ENCODE measurements at regions not wholly inside any gene's neighbourhood (a gene's known extent, or its start where the extent isn't known, plus 50 kb on each side); places are given as distances from the start of the nearest gene placed in this dataset.
"Not testable (repeated sequence)": the region's sequence is repeated elsewhere in the genome, so short reads cannot be mapped to it uniquely, and the experiment has no call there.

DNA sequence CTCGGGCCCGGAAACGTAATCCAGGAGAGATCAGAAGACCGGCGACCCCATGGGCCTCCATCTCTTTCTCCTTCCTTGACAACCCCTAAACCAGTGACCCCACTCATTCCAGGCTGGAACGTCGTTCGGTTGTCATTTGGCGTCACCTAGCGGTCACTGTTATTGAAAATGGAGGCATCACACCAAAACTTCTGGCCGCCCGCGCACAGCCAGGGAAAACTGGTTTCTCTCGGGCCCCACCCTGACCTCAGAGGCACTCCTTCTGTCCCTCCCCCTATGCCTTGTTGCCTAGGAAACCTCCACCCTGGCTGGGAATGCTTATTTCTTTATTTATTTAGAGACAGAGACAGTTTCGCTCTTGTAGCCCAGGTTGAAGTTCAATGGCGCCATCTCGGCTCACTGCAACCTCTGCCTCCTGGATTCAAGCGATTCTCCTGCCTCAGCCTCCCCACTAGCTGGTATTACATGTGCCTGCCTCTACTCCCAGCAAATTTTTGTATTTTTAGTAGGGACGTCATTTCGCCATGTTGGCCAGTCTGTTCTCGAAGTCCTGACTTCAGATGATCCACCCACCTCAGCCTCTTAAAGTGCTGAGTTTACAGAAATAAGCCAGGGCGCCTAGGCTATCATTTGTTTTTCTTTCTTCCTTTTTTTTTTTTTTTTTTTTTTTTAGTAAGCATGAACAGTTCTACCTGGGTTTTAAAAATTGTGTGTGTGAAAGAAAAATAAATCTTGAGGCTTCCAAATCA lies 2144.1 kb upstream of the TPTE start:
- not testable (repeated sequence) for H3K4me3 Mint-ChIP-seq; H3K36me3 Mint-ChIP-seq (ENCODE audit: low read depth); H3K27me3 Mint-ChIP-seq (ENCODE audit: low read depth); H3K27ac Mint-ChIP-seq; H3K9me3 Mint-ChIP-seq; H3K4me1 Mint-ChIP-seq

DNA sequence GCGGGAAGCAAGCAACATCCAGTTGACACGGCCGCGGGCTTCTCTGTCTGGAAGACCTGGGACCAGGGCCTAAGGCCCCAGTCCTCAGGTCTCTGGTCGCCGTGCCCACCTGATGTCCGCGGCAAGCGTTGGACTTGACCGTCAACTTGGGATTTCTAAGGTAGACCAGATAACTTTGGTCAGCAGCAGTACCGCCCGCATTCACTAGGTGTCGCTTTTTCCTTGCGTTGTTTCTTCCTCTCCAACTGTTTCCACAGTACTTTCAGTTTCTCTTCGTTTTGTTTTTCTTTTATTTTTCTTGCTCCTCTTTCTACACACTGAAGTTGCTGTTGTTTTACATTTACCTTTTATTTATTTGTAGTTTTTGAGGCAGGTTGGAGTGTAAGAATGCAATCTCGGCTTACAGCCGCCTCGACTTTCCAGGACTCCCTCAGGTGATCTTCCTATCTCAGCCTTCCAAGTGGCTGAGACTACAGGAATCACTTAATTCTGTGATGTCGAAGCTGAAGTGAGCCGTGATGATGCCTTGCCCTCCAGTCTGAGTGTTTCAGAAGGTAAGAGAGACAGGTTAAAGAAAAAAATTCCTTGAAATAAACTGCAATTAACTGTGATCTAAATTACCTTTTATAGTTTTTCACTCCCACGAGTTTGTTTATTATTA lies 2140.8 kb upstream of the TPTE start:
- H3K4me3 Mint-ChIP-seq; H3K36me3 Mint-ChIP-seq (ENCODE audit: low read depth); H3K9me3 Mint-ChIP-seq; H3K4me1 Mint-ChIP-seq; H3K27ac Mint-ChIP-seq; H3K27me3 Mint-ChIP-seq (ENCODE audit: low read depth): not testable (repeated sequence)

DNA sequence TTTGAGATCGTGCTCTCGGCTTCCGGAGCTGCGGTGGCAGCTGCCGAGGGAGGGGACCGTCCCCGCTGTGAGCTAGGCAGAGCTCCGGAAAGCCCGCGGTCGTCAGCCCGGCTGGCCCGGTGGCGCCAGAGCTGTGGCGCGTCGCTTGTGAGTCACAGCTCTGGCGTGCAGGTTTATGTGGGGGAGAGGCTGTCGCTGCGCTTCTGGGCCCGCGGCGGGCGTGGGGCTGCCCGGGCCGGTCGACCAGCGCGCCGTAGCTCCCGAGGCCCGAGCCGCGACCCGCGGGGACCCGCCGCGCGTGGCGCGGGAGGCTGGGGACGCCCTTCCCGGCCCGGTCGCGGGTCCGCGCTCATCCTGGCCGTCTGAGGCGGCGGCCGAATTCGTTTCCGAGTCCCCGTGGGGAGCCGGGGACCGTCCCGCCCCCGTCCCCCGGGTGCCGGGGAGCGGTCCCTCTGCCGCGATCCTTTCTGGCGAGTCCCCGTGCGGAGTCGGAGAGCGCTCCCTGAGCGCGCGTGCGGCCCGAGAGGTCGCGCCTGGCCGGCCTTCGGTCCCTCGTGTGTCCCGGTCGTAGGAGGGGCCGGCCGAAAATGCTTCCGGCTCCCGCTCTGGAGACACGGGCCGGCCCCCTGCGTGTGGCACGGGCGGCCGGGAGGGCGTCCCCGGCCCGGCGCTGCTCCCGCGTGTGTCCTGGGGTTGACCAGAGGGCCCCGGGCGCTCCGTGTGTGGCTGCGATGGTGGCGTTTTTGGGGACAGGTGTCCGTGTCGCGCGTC lies 2133.0 kb upstream of the TPTE start:
- H3K36me3 Mint-ChIP-seq (ENCODE audit: low read depth); H3K27ac Mint-ChIP-seq; H3K27me3 Mint-ChIP-seq (ENCODE audit: low read depth); H3K4me1 Mint-ChIP-seq; H3K9me3 Mint-ChIP-seq; H3K4me3 Mint-ChIP-seq: not testable (repeated sequence)

DNA sequence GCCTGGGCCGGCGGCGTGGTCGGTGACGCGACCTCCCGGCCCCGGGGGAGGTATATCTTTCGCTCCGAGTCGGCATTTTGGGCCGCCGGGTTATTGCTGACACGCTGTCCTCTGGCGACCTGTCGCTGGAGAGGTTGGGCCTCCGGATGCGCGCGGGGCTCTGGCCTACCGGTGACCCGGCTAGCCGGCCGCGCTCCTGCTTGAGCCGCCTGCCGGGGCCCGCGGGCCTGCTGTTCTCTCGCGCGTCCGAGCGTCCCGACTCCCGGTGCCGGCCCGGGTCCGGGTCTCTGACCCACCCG lies 2132.5 kb upstream of the TPTE start:
- H3K4me1 Mint-ChIP-seq; H3K36me3 Mint-ChIP-seq (ENCODE audit: low read depth); H3K27ac Mint-ChIP-seq; H3K9me3 Mint-ChIP-seq; H3K4me3 Mint-ChIP-seq; H3K27me3 Mint-ChIP-seq (ENCODE audit: low read depth): not testable (repeated sequence)

DNA sequence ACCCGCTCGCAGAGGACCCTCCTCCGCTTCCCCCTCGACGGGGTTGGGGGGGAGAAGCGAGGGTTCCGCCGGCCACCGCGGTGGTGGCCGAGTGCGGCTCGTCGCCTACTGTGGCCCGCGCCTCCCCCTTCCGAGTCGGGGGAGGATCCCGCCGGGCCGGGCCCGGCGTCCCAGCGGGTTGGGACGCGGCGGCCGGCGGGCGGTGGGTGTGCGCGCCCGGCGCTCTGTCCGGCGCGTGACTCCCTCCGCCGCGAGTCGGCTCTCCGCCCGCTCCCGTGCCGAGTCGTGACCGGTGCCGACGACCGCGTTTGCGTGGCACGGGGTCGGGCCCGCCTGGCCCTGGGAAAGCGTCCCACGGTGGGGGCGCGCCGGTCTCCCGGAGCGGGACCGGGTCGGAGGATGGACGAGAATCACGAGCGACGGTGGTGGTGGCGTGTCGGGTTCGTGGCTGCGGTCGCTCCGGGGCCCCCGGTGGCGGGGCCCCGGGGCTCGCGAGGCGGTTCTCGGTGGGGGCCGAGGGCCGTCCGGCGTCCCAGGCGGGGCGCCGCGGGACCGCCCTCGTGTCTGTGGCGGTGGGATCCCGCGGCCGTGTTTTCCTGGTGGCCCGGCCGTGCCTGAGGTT lies 2130.7 kb upstream of the TPTE start:
- not testable (repeated sequence) for H3K36me3 Mint-ChIP-seq (ENCODE audit: low read depth); H3K4me1 Mint-ChIP-seq; H3K27ac Mint-ChIP-seq; H3K27me3 Mint-ChIP-seq (ENCODE audit: low read depth); H3K4me3 Mint-ChIP-seq; H3K9me3 Mint-ChIP-seq

- not testable (repeated sequence) for H3K4me3 Mint-ChIP-seq; H3K9me3 Mint-ChIP-seq; H3K36me3 Mint-ChIP-seq (ENCODE audit: low read depth); H3K27ac Mint-ChIP-seq; H3K27me3 Mint-ChIP-seq (ENCODE audit: low read depth); H3K4me1 Mint-ChIP-seq
Observed at GRCh38 chr21:8394380-8394779, 2127.0 kb upstream of the TPTE start.

GRCh38 chr21:8395992-8396391 lies 2125.4 kb upstream of the TPTE start:
- not testable (repeated sequence) for H3K27ac Mint-ChIP-seq; H3K4me3 Mint-ChIP-seq; H3K9me3 Mint-ChIP-seq; H3K4me1 Mint-ChIP-seq; H3K27me3 Mint-ChIP-seq (ENCODE audit: low read depth); H3K36me3 Mint-ChIP-seq (ENCODE audit: low read depth)

DNA sequence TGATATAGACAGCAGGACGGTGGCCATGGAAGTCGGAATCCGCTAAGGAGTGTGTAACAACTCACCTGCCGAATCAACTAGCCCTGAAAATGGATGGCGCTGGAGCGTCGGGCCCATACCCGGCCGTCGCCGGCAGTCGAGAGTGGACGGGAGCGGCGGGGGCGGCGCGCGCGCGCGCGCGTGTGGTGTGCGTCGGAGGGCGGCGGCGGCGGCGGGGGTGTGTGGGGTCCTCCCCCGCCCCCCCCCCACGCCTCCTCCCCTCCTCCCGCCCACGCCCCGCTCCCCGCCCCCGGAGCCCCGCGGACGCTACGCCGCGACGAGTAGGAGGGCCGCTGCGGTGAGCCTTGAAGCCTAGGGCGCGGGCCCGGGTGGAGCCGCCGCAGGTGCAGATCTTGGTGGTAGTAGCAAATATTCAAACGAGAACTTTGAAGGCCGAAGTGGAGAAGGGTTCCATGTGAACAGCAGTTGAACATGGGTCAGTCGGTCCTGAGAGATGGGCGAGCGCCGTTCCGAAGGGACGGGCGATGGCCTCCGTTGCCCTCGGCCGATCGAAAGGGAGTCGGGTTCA lies 2122.4 kb upstream of the TPTE start:
- not testable (repeated sequence) for H3K27me3 Mint-ChIP-seq (ENCODE audit: low read depth); H3K9me3 Mint-ChIP-seq; H3K4me3 Mint-ChIP-seq; H3K4me1 Mint-ChIP-seq; H3K27ac Mint-ChIP-seq; H3K36me3 Mint-ChIP-seq (ENCODE audit: low read depth)

- not testable (repeated sequence) for H3K4me3 Mint-ChIP-seq; H3K27me3 Mint-ChIP-seq (ENCODE audit: low read depth); H3K27ac Mint-ChIP-seq; H3K36me3 Mint-ChIP-seq (ENCODE audit: low read depth); H3K9me3 Mint-ChIP-seq; H3K4me1 Mint-ChIP-seq
Observed at GRCh38 chr21:8399866-8400265, 2121.5 kb upstream of the TPTE start.

GRCh38 chr21:8401799-8402198 lies 2119.6 kb upstream of the TPTE start:
- not testable (repeated sequence) for H3K27ac Mint-ChIP-seq; H3K9me3 Mint-ChIP-seq; H3K4me3 Mint-ChIP-seq; H3K36me3 Mint-ChIP-seq (ENCODE audit: low read depth); H3K27me3 Mint-ChIP-seq (ENCODE audit: low read depth); H3K4me1 Mint-ChIP-seq

- not testable (repeated sequence) for H3K27me3 Mint-ChIP-seq (ENCODE audit: low read depth); H3K36me3 Mint-ChIP-seq (ENCODE audit: low read depth); H3K27ac Mint-ChIP-seq; H3K4me1 Mint-ChIP-seq; H3K9me3 Mint-ChIP-seq; H3K4me3 Mint-ChIP-seq
Observed at GRCh38 chr21:8406331-8406730, 2115.1 kb upstream of the TPTE start.

- not testable (repeated sequence) for H3K4me1 Mint-ChIP-seq; H3K4me3 Mint-ChIP-seq; H3K9me3 Mint-ChIP-seq; H3K36me3 Mint-ChIP-seq (ENCODE audit: low read depth); H3K27ac Mint-ChIP-seq; H3K27me3 Mint-ChIP-seq (ENCODE audit: low read depth)
Observed at GRCh38 chr21:8411139-8411671, 2110.2 kb upstream of the TPTE start.

DNA sequence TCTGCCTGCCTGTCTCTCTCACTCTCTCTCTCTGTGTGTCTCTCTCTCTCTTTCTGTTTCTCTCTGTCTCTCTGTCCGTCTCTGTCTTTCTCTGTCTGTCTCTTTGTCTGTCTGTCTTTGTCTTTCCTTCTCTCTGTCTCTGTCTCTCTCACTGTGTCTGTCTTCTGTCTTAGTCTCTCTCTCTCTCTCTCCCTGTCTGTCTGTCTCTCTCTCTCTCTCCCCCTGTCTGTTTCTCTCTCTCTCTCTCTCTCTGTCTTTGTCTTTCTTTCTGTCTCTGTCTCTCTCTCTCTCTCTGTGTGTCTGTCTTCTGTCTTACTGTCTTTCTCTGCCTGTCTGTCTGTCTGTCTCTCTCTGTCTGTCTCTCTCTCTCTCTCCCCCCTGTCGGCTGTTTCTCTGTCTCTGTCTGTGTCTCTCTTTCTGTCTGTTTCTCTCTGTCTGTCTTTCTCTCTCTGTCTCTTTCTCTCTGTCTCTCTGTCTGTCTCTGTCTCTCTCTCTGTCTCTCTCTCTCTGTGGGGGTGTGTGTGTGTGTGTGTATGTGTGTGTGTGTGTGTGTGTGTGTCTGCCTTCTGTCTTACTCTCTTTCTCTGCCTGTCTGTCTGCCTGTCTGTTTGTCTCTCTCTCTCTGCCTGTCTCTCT lies 2101.3 kb upstream of the TPTE start:
- H3K4me1 Mint-ChIP-seq; H3K27ac Mint-ChIP-seq; H3K36me3 Mint-ChIP-seq (ENCODE audit: low read depth); H3K9me3 Mint-ChIP-seq; H3K27me3 Mint-ChIP-seq (ENCODE audit: low read depth): not testable (repeated sequence)
- H3K4me3 Mint-ChIP-seq: peak overlapping the region in 1 of 3 experiments; percentile 4

DNA sequence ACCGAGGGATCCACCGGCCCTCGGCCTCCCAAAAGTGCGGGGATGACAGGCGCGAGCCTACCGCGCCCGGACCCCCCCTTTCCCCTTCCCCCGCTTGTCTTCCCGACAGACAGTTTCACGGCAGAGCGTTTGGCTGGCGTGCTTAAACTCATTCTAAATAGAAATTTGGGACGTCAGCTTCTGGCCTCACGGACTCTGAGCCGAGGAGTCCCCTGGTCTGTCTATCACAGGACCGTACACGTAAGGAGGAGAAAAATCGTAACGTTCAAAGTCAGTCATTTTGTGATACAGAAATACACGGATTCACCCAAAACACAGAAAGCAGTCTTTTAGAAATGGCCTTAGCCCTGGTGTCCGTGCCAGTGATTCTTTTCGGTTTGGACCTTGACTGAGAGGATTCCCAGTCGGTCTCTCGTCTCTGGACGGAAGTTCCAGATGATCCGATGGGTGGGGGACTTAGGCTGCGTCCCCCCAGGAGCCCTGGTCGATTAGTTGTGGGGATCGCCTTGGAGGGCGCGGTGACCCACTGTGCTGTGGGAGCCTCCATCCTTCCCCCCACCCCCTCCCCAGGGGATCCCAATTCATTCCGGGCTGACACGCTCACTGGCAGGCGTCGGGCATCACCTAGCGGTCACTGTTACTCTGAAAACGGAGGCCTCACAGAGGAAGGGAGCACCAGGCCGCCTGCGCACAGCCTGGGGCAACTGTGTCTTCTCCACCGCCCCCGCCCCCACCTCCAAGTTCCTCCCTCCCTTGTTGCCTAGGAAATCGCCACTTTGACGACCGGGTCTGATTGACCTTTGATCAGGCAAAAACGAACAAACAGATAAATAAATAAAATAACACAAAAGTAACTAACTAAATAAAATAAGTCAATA lies 2093.4 kb upstream of the TPTE start:
- H3K4me1 Mint-ChIP-seq; H3K27ac Mint-ChIP-seq; H3K27me3 Mint-ChIP-seq (ENCODE audit: low read depth); H3K36me3 Mint-ChIP-seq (ENCODE audit: low read depth); H3K4me3 Mint-ChIP-seq; H3K9me3 Mint-ChIP-seq: not testable (repeated sequence)
